ENCODE measurements at regions not wholly inside any gene's neighbourhood (a gene's known extent, or its start where the extent isn't known, plus 50 kb on each side); places are given as distances from the start of the nearest gene placed in this dataset.

GRCh38 chr18:61047794-61048193 lies 285.4 kb upstream of the CDH20 start:
- ChIA-PET POLR2A (ENCODE audit: unreplicated experiment) (no interaction called here), CTCF (no interaction called here)
- Histone ChIP-seq H2AK5ac (ENCODE audit: low read depth, low read length) (no peak overlapping the region), H4K8ac (ENCODE audit: low read depth in 2 of 2, low read length in 2 of 2) (no peak overlapping the region), H2AK9ac (replicated peaks; ENCODE audit: low read depth, low read length, poor library complexity) (no peak overlapping the region), H3K27me3 (ENCODE audit: control insufficient read depth, insufficient read depth, low read length) (no peaks in the 10 kb centered on the region), H3K23ac (ENCODE audit: low read depth, low read length) (no peak overlapping the region), H3K27ac (ENCODE audit: insufficient read depth, low read length) (no peak overlapping the region), H3K4me3 (ENCODE audit: insufficient read depth, low read depth, low read length) (no peak overlapping the region), H2BK15ac (ENCODE audit: low read depth, low read length) (no peak overlapping the region), H4K91ac (ENCODE audit: insufficient read depth, low read depth, low read length) (no peak overlapping the region), H3K56ac (ENCODE audit: extremely low read depth, insufficient read depth, low read length) (no peak overlapping the region), H2BK5ac (ENCODE audit: low read depth, low read length, poor library complexity, severe bottlenecking) (no peak overlapping the region), H3K9ac (ENCODE audit: low read depth, low read length) (no peak overlapping the region), H3K9me3 (ENCODE audit: control insufficient read depth, insufficient read depth, low read length) (peaks cover 5% of the 10 kb centered on the region; the same call in 1 of the 2 replicates), H2BK20ac (ENCODE audit: low read depth, low read length) (no peak overlapping the region), H3K18ac (ENCODE audit: low read depth, low read length) (no peak overlapping the region), H4K5ac (ENCODE audit: low read depth, low read length) (no peak overlapping the region), H2AFZ (replicated peaks; ENCODE audit: low read length, poor library complexity) (no peak overlapping the region), H3K9me1 (ENCODE audit: insufficient read depth, low read length) (no peaks in the 10 kb centered on the region), H3K4me2 (ENCODE audit: low read depth, low read length) (no peak overlapping the region), H3K36me3 (ENCODE audit: control insufficient read depth, insufficient read depth, low read length) (no peaks in the 10 kb centered on the region), H3K4me1 (ENCODE audit: control insufficient read depth, insufficient read depth, low read length) (no peaks in the 10 kb centered on the region), H3K14ac (replicated peaks; ENCODE audit: low read depth, low read length) (no peak overlapping the region), H3K4ac (ENCODE audit: low read depth, low read length) (no peak overlapping the region), H3K79me1 (ENCODE audit: low read depth in 1 of 2, low read length in 2 of 2) (no peaks in the 10 kb centered on the region), H4K20me1 (ENCODE audit: insufficient read depth, low read length) (no peaks in the 10 kb centered on the region), H2BK120ac (ENCODE audit: low read depth, low read length) (no peak overlapping the region)
- no TSS peak for BruUV-seq (replicated peaks)
- dilution Hi-C loops (cut with HindIII; ENCODE audit: low sequenced_read_pairs, unreplicated experiment) (no loop called here), intact Hi-C loops (cut with micrococcal nuclease) (no loop called here), in situ Hi-C loops (cut with MboI; ENCODE audit: low sequenced_read_pairs) (no loop called here)
- ATAC-seq (ENCODE audit: low read depth) (no peak), DNase-seq (no peak)
- WGBS, 2 experiments (ENCODE audit: extremely low coverage in 2 of 2, insufficient read length in 1 of 2) = no CpG with 5 or more reads among the region's 5 CpGs
- TF ChIP-seq RAD21 (IDR thresholded peaks at IDR 0.05; ENCODE audit: low read length) (no peak), MAFK (IDR thresholded peaks at IDR 0.05; ENCODE audit: low read depth, low read length) (no peak), CEBPB (IDR thresholded peaks at IDR 0.05; ENCODE audit: low read depth, low read length) (no peak), BHLHE40 (IDR thresholded peaks at IDR 0.05; ENCODE audit: low read depth, low read length) (no peak), SMC3 (IDR thresholded peaks at IDR 0.05; ENCODE audit: low read depth, low read length) (no peak), MAZ (IDR thresholded peaks at IDR 0.05; ENCODE audit: borderline replicate concordance, low read depth, low read length) (no peak), FOS (IDR thresholded peaks at IDR 0.05; ENCODE audit: low read depth, low read length) (no peak), NFE2L2 (IDR thresholded peaks at IDR 0.05; ENCODE audit: low read depth, low read length) (no peak), ELK1 (IDR thresholded peaks at IDR 0.05; ENCODE audit: borderline replicate concordance, low read depth, low read length) (no peak), MXI1 (IDR thresholded peaks at IDR 0.05; ENCODE audit: borderline replicate concordance, low read depth, low read length) (no peak), USF2 (IDR thresholded peaks at IDR 0.05; ENCODE audit: low read depth, low read length) (no peak)

Data from IMR-90 (cell line).